Peyer's patch (tissue), 4 donors: ENCODE measurements at regions not wholly inside any gene's neighbourhood (a gene's known extent, or its start where the extent isn't known, plus 50 kb on each side); places are given as distances from the start of the nearest gene placed in this dataset.

Experiments used
- POLR2A ChIP-seq, 2 donors: fragments of 450-650 bp; IDR thresholded peaks; one replicate each; pipeline ENCODE4 v1.5.1; 2017; ENCODE audit warnings: antibody characterized with exemption in 2 of 2, mild to moderate bottlenecking in 2 of 2, moderate library complexity in 2 of 2
- TF ChIP-seq, protein P1 (sequence below), 6 experiments: fragments of 450-650 bp in 4 of 6; fragments of 200-600 bp in 2 of 6; sonication (generic) in 1 of 6; IDR thresholded peaks; one replicate each; pipeline ENCODE4 v1.5.1; 2017 to 2019; ENCODE audit warnings: antibody characterized with exemption in 6 of 6, mild to moderate bottlenecking in 3 of 6, moderate library complexity in 1 of 6

DNA sequence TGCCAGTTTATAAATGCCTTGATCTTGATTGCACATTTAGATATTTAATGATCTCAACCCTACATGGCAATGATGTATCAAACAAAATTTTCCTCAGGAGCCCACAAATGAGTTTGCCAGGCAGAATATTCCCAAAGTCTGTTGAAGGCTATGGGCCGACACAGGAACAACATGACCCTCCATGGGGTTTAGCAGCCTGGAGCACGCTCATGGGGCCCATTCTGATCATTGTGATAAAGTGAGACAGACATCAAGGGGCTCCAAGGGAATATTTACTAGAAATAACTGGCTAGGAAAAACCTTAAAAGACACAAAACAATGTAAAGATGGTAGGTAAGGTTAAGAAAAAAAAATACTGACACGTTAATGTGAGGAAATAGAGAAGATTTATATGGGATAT lies 485.4 kb downstream of the PLCL1 start:
- TF ChIP-seq, protein P1, sequence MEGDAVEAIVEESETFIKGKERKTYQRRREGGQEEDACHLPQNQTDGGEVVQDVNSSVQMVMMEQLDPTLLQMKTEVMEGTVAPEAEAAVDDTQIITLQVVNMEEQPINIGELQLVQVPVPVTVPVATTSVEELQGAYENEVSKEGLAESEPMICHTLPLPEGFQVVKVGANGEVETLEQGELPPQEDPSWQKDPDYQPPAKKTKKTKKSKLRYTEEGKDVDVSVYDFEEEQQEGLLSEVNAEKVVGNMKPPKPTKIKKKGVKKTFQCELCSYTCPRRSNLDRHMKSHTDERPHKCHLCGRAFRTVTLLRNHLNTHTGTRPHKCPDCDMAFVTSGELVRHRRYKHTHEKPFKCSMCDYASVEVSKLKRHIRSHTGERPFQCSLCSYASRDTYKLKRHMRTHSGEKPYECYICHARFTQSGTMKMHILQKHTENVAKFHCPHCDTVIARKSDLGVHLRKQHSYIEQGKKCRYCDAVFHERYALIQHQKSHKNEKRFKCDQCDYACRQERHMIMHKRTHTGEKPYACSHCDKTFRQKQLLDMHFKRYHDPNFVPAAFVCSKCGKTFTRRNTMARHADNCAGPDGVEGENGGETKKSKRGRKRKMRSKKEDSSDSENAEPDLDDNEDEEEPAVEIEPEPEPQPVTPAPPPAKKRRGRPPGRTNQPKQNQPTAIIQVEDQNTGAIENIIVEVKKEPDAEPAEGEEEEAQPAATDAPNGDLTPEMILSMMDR (IDR thresholded peaks at IDR 0.05): no peak
- no peak for TF ChIP-seq POLR2A (IDR thresholded peaks at IDR 0.05)
